Endothelial cell of umbilical vein (primary cell): ENCODE measurements at regions not wholly inside any gene's neighbourhood (a gene's known extent, or its start where the extent isn't known, plus 50 kb on each side); places are given as distances from the start of the nearest gene placed in this dataset.

Experiments used
- BruUV-seq: library from RNA; stranded (reverse); fragments of 400-500 nt; replicated peaks from 2 replicates; lab custom pipeline; 2021; lab: Mats Ljungman, UMichigan
- CTCF ChIA-PET: fragments of 300-600, 350-600 bp; sonication (Branson Sonifier 250); formaldehyde crosslinking; loops from one replicate; lab custom pipeline; 2021; ENCODE audit warnings: antibody characterized with exemption, inconsistent platforms; lab: Charles Lee
- POLR2A ChIA-PET: fragments of 300-600, 350-600 bp; sonication (Branson Sonifier 250); formaldehyde crosslinking; loops from one replicate; lab custom pipeline; 2021; ENCODE audit warnings: antibody characterized with exemption, inconsistent platforms; lab: Charles Lee
- DNase-seq: peaks from one replicate; pipeline ENCODE4 v3.0.0-alpha.2; 2011; ENCODE audit warnings: low read depth, low spot score
- FAIRE-seq: peaks from 2 replicates; lab custom pipeline; 2011; peaks lifted over from hg19 to GRCh38; lab: Jason Lieb, UNC
- H2AFZ ChIP-seq: 2 replicates; pipeline ENCODE4 v1.6.0; 2012; ENCODE audit warnings: low read depth, low read length, control low read depth, inconsistent platforms
- H3K27ac ChIP-seq: 2 replicates; pipeline ENCODE4 v1.5.1; 2011; ENCODE audit warnings: low read depth, mild to moderate bottlenecking, control low read depth, low read length, moderate library complexity; ENCODE audit not compliant: insufficient read depth
- H3K27me3 ChIP-seq, 2 experiments: 2 replicates each; pipeline versions ENCODE4 v1.6.0 to v1.6.1; 2011; ENCODE audit warnings: low read length in 2 of 2, mixed read lengths in 1 of 2; ENCODE audit not compliant: control insufficient read depth in 2 of 2, insufficient read depth in 2 of 2
- H3K36me3 ChIP-seq, 2 experiments: 2 replicates in 1 of 2; 3 replicates in 1 of 2; pipeline ENCODE4 v1.5.1; 2011; ENCODE audit warnings: low read length in 2 of 2, mild to moderate bottlenecking in 1 of 2, moderate library complexity in 1 of 2; ENCODE audit not compliant: control insufficient read depth in 2 of 2, insufficient read depth in 2 of 2; ENCODE audit errors: extremely low read depth in 1 of 2
- H3K4me1 ChIP-seq: 3 replicates; pipeline ENCODE4 v1.5.1; 2011; ENCODE audit warnings: mild to moderate bottlenecking, low read length; ENCODE audit not compliant: control insufficient read depth, insufficient read depth; ENCODE audit errors: extremely low read depth
- H3K4me2 ChIP-seq: 2 replicates; pipeline ENCODE4 v1.6.1; 2011; ENCODE audit warnings: low read length, control low read depth, mixed read lengths; ENCODE audit not compliant: insufficient read depth
- H3K4me3 ChIP-seq, 3 experiments: fragments of 200-600 bp in 1 of 3; sonication (generic), shearing (Covaris generic) in 1 of 3; replicated peaks in 1 of 3; 2 replicates each; pipeline ENCODE4 v1.5.1; 2011 to 2016; ENCODE audit warnings: control low read depth in 3 of 3, low read length in 3 of 3, mild to moderate bottlenecking in 2 of 3, inconsistent platforms in 1 of 3, low read depth in 1 of 3, moderate library complexity in 1 of 3; ENCODE audit not compliant: insufficient read depth in 1 of 3
- H3K79me2 ChIP-seq: 2 replicates; pipeline ENCODE4 v1.6.0; 2012; ENCODE audit warnings: low read length, inconsistent platforms; ENCODE audit not compliant: control insufficient read depth, insufficient read depth
- H3K9ac ChIP-seq: replicated peaks from 2 replicates; pipeline ENCODE3; 2011; ENCODE audit warnings: low read length, control low read depth; ENCODE audit not compliant: insufficient read depth; ENCODE audit errors: extremely low read depth
- H3K9me1 ChIP-seq: replicated peaks from 3 replicates; pipeline ENCODE4 v1.6.0; 2011; ENCODE audit warnings: mild to moderate bottlenecking, low read length; ENCODE audit not compliant: control insufficient read depth, insufficient read depth; ENCODE audit errors: extremely low read depth
- H3K9me3 ChIP-seq: replicated peaks from 2 replicates; pipeline ENCODE4 v1.5.1; 2012; ENCODE audit warnings: low read length, inconsistent platforms; ENCODE audit not compliant: control insufficient read depth, insufficient read depth
- H4K20me1 ChIP-seq: replicated peaks from 2 replicates; pipeline ENCODE3; 2011; ENCODE audit warnings: mild to moderate bottlenecking, low read length; ENCODE audit not compliant: control insufficient read depth, insufficient read depth; ENCODE audit errors: extremely low read depth
- CTCF ChIP-seq, 2 donors: IDR thresholded peaks; 1 replicate in 1 of 2; 2 replicates in 1 of 2; pipeline ENCODE4 v1.5.1; 2011; ENCODE audit warnings: low read length in 2 of 2, mild to moderate bottlenecking in 2 of 2, moderate library complexity in 2 of 2, control low read depth in 1 of 2, inconsistent platforms in 1 of 2, low read depth in 1 of 2; ENCODE audit not compliant: insufficient read depth in 1 of 2; ENCODE audit errors: extremely low read depth in 1 of 2
- EZH2 ChIP-seq: IDR thresholded peaks from 2 replicates; pipeline ENCODE4 v1.6.1; 2012; ENCODE audit warnings: borderline replicate concordance, low read depth, mild to moderate bottlenecking, moderate library complexity, low read length, inconsistent platforms; ENCODE audit not compliant: severe bottlenecking
- FOS ChIP-seq: IDR thresholded peaks from 2 replicates; pipeline ENCODE4 v1.6.1; 2011; ENCODE audit warnings: mild to moderate bottlenecking, low read length, moderate library complexity, borderline replicate concordance; ENCODE audit not compliant: insufficient read depth
- GATA2 ChIP-seq: IDR thresholded peaks from 2 replicates; pipeline ENCODE4 v1.7.0; 2011; ENCODE audit warnings: low read depth, mild to moderate bottlenecking, moderate library complexity, mixed read lengths, low read length; ENCODE audit not compliant: insufficient read length, insufficient read depth
- JUN ChIP-seq: IDR thresholded peaks from 2 replicates; pipeline ENCODE4 v1.6.1; 2011; ENCODE audit warnings: borderline replicate concordance, low read depth; ENCODE audit not compliant: insufficient read length, insufficient read depth
- MAX ChIP-seq: IDR thresholded peaks from 2 replicates; pipeline ENCODE4 v1.6.1; 2011; ENCODE audit not compliant: insufficient read depth, insufficient read length
- MYC ChIP-seq: IDR thresholded peaks from one replicate; pipeline ENCODE4 v1.6.1; 2011; ENCODE audit warnings: mild to moderate bottlenecking, low read depth, low read length
- POLR2A ChIP-seq: IDR thresholded peaks from 2 replicates; pipeline ENCODE4 v1.6.1; 2012; ENCODE audit warnings: low read depth, mild to moderate bottlenecking, control low read depth, low read length
- POLR2AphosphoS5 ChIP-seq: IDR thresholded peaks from 2 replicates; pipeline ENCODE4 v1.6.1; 2012; ENCODE audit warnings: low read depth, mild to moderate bottlenecking, control low read depth, low read length, moderate library complexity; ENCODE audit not compliant: insufficient read depth
- dilution Hi-C: fragments of 300-500 bp; cut with MboI; formaldehyde crosslinking; loops from one replicate; pipeline ENCODE4 v1.15.0; 2019; ENCODE audit warnings: low sequenced_read_pairs; ENCODE audit not compliant: extremely low pct_ligation_motif_present
- intact Hi-C: fragments of 100-400 bp; cut with micrococcal nuclease; formaldehyde crosslinking; loops from one replicate; pipeline ENCODE4 v1.10.0; 2022

- no peak overlapping the region for H3K27ac ChIP-seq
- intact Hi-C loops (no loop called here), dilution Hi-C loops (no loop called here)
- POLR2A ChIA-PET = no interaction called here
- H4K20me1 ChIP-seq = no peaks in the 10 kb centered on the region
- no peak overlapping the region for H3K4me2 ChIP-seq
- H3K9me3 ChIP-seq = peaks cover 7% of the 10 kb centered on the region
- FAIRE-seq (no peak), DNase-seq (no peak)
- H2AFZ ChIP-seq = no peak overlapping the region
- H3K79me2 ChIP-seq = no peaks in the 10 kb centered on the region
- TF ChIP-seq EZH2 = no peak
- TF ChIP-seq MYC = no peak
- TF ChIP-seq FOS = no peak
- TF ChIP-seq POLR2AphosphoS5 = no peak
- no peak for TF ChIP-seq CTCF (IDR thresholded peaks at IDR 0.05; ENCODE audit: extremely low read depth in 1 of 2, insufficient read depth in 1 of 2, low read depth in 1 of 2, low read length in 2 of 2)
- TF ChIP-seq MAX = no peak
- no peak for TF ChIP-seq GATA2
- TF ChIP-seq JUN = no peak
- no peak for TF ChIP-seq POLR2A
- no peaks in the 10 kb centered on the region for H3K9me1 ChIP-seq
- no peaks in the 10 kb centered on the region for H3K4me1 ChIP-seq
- BruUV-seq = no TSS peak
- no peak overlapping the region for H3K4me3 ChIP-seq
- CTCF ChIA-PET = no interaction called here
- no peak overlapping the region for H3K9ac ChIP-seq
- H3K36me3 ChIP-seq = no peaks in the 10 kb centered on the region
- H3K27me3 ChIP-seq = no peaks in the 10 kb centered on the region
These were observed 270.5 kb downstream of the NPHP4 start for GRCh38 chr1:5721634-5722215.
